WTC11 (cell line): ENCODE measurements at regions not wholly inside any gene's neighbourhood (a gene's known extent, or its start where the extent isn't known, plus 50 kb on each side); places are given as distances from the start of the nearest gene placed in this dataset.

Source experiments
- FOXJ3 ChIP-seq: sonication (generic); formaldehyde crosslinking; IDR thresholded peaks from 2 replicates; pipeline ENCODE4 v1.9.0; 2021; ENCODE audit warnings: missing genetic modification reagents, mild to moderate bottlenecking, borderline replicate concordance
- ZNF121 ChIP-seq: sonication (generic); formaldehyde crosslinking; IDR thresholded peaks from 2 replicates; pipeline ENCODE4 v1.8.0; 2023; ENCODE audit warnings: missing genetic modification reagents
- TF ChIP-seq, protein P1 (sequence below): fragments of 200-600 bp; IDR thresholded peaks from 2 replicates; pipeline ENCODE4 v1.8.0; 2022; ENCODE audit warnings: antibody characterized with exemption

DNA sequence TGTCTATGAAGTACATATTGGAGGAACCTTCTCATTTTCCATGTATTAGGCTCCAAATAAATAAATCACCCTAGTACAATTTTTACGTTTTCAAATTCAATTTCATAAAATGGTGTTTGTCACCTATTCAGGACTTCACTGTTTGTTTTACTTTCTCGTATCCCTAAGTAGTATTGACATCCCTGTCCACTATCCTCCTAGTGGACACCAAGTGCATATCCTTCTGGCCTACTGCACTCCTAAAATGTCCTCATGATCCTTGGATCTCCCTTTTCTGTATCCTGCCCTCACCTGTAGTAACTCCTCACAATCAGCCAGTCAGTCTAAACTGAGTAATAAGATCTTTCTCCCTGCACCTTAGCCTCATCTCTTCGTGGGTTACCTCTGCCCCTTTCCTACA lies 539.9 kb downstream of the DMRTA1 start:
- no peak for TF ChIP-seq ZNF121
- no peak for TF ChIP-seq FOXJ3 (CRISPR knock-in tag)
- TF ChIP-seq, protein P1, sequence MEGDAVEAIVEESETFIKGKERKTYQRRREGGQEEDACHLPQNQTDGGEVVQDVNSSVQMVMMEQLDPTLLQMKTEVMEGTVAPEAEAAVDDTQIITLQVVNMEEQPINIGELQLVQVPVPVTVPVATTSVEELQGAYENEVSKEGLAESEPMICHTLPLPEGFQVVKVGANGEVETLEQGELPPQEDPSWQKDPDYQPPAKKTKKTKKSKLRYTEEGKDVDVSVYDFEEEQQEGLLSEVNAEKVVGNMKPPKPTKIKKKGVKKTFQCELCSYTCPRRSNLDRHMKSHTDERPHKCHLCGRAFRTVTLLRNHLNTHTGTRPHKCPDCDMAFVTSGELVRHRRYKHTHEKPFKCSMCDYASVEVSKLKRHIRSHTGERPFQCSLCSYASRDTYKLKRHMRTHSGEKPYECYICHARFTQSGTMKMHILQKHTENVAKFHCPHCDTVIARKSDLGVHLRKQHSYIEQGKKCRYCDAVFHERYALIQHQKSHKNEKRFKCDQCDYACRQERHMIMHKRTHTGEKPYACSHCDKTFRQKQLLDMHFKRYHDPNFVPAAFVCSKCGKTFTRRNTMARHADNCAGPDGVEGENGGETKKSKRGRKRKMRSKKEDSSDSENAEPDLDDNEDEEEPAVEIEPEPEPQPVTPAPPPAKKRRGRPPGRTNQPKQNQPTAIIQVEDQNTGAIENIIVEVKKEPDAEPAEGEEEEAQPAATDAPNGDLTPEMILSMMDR, result no peak
